ENCODE measurements at regions not wholly inside any gene's neighbourhood (a gene's known extent, or its start where the extent isn't known, plus 50 kb on each side); places are given as distances from the start of the nearest gene placed in this dataset.

DNA sequence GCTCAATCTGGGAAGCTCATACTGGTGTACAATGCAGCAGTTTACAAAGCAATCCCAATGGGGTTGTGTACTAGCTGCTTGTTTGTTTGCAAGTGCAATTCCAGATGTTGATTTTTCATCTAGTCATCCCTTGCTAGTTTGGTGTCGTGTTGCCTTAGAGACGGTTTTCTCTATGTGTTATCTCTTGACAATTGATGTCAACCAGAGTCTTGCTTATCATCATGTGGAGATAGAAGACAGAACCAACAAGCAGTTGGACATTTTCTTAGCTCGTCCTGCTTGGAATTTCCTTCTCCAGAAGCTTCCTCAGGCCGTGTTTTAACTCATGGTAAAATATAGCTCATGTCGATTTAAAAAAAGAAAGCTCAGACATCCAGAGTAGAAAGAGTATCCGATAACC, 262.0 kb upstream of the KCNH8 start:
- TF ChIP-seq, protein P1, sequence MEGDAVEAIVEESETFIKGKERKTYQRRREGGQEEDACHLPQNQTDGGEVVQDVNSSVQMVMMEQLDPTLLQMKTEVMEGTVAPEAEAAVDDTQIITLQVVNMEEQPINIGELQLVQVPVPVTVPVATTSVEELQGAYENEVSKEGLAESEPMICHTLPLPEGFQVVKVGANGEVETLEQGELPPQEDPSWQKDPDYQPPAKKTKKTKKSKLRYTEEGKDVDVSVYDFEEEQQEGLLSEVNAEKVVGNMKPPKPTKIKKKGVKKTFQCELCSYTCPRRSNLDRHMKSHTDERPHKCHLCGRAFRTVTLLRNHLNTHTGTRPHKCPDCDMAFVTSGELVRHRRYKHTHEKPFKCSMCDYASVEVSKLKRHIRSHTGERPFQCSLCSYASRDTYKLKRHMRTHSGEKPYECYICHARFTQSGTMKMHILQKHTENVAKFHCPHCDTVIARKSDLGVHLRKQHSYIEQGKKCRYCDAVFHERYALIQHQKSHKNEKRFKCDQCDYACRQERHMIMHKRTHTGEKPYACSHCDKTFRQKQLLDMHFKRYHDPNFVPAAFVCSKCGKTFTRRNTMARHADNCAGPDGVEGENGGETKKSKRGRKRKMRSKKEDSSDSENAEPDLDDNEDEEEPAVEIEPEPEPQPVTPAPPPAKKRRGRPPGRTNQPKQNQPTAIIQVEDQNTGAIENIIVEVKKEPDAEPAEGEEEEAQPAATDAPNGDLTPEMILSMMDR (IDR thresholded peaks at IDR 0.05) = no peak
- no peak for TF ChIP-seq POLR2A (IDR thresholded peaks at IDR 0.05)
